Activated T-helper 1 cell treated with anti-CD3 and anti-CD28 coated beads, Interleukin-12 subunit alpha, Interleukin-12 subunit beta, Interleukin-2, Interleukin-4 antibody, amounts not matched to agents 30 ng/mL and 10 ng/mL and 1 ng/mL, durations not matched to agents 14 hours and 24 hours and 36 hours (primary cell): ENCODE measurements at regions not wholly inside any gene's neighbourhood (a gene's known extent, or its start where the extent isn't known, plus 50 kb on each side); places are given as distances from the start of the nearest gene placed in this dataset.

Experiments used
- DNase-seq: peaks from one replicate; pipeline ENCODE4 v3.0.0; 2021; ENCODE audit warnings: low spot score
- H3K27ac Mint-ChIP-seq: one replicate; pipeline ENCODE4 v1.8.0; 2021; ENCODE audit warnings: mild to moderate bottlenecking, mixed read lengths
- H3K27me3 Mint-ChIP-seq: one replicate; pipeline ENCODE4 v1.8.0; 2022; ENCODE audit warnings: mild to moderate bottlenecking, moderate library complexity, mixed read lengths; ENCODE audit not compliant: insufficient read depth
- H3K36me3 Mint-ChIP-seq: one replicate; pipeline ENCODE4 v1.8.0; 2021; ENCODE audit warnings: low read depth, mixed read lengths
- H3K4me1 Mint-ChIP-seq: one replicate; pipeline ENCODE4 v1.8.0; 2021; ENCODE audit warnings: low read depth, mixed read lengths
- H3K4me3 Mint-ChIP-seq: one replicate; pipeline ENCODE4 v1.8.0; 2021; ENCODE audit warnings: mild to moderate bottlenecking, moderate library complexity, mixed read lengths
- H3K9me3 Mint-ChIP-seq: one replicate; pipeline ENCODE4 v1.8.0; 2021; ENCODE audit warnings: mixed read lengths
- intact Hi-C: fragments of 100-400 bp; cut with micrococcal nuclease; formaldehyde crosslinking; loops from one replicate; pipeline ENCODE4 v1.15.1; 2024

GRCh38 chr4:110735686-110736085 is 112.8 kb upstream of the PITX2 start:
- Mint-ChIP-seq H3K4me3 (no peak overlapping the region), H3K27me3 (no peaks in the 10 kb centered on the region), H3K9me3 (no peaks in the 10 kb centered on the region), H3K27ac (no peak overlapping the region), H3K4me1 (no peaks in the 10 kb centered on the region), H3K36me3 (no peaks in the 10 kb centered on the region)
- no peak for DNase-seq
- intact Hi-C loops: no loop called here

GRCh38 chr4:110737931-110738330 is 115.1 kb upstream of the PITX2 start:
- no peaks in the 10 kb centered on the region for H3K27me3 Mint-ChIP-seq
- no peaks in the 10 kb centered on the region for H3K9me3 Mint-ChIP-seq
- H3K27ac Mint-ChIP-seq: no peak overlapping the region
- DNase-seq: no peak
- intact Hi-C loops: no loop called here
- H3K4me3 Mint-ChIP-seq: no peak overlapping the region
- H3K4me1 Mint-ChIP-seq: no peaks in the 10 kb centered on the region
- H3K36me3 Mint-ChIP-seq: no peaks in the 10 kb centered on the region

- Mint-ChIP-seq H3K27ac (no peak overlapping the region), H3K9me3 (no peaks in the 10 kb centered on the region), H3K4me1 (no peaks in the 10 kb centered on the region), H3K4me3 (no peak overlapping the region), H3K36me3 (no peaks in the 10 kb centered on the region), H3K27me3 (no peaks in the 10 kb centered on the region)
- no peak for DNase-seq
- intact Hi-C loops: no loop called here
Measured at GRCh38 chr4:110742143-110742542, 119.3 kb upstream of the PITX2 start.

GRCh38 chr4:110748071-110748470 is 125.2 kb upstream of the PITX2 start:
- H3K27ac Mint-ChIP-seq: no peak overlapping the region

GRCh38 chr4:110751183-110751582 is 128.3 kb upstream of the PITX2 start:
- Mint-ChIP-seq H3K9me3 (no peaks in the 10 kb centered on the region), H3K27ac (no peak overlapping the region), H3K4me1 (no peaks in the 10 kb centered on the region), H3K27me3 (no peaks in the 10 kb centered on the region), H3K36me3 (no peaks in the 10 kb centered on the region), H3K4me3 (no peak overlapping the region)
- intact Hi-C loops: no loop called here
- DNase-seq: no peak

More at GRCh38 chr4:110748071-110748470, 125.2 kb upstream of the PITX2 start:
- H3K4me3 Mint-ChIP-seq: no peak overlapping the region
- intact Hi-C loops: no loop called here
- no peaks in the 10 kb centered on the region for H3K9me3 Mint-ChIP-seq
- H3K36me3 Mint-ChIP-seq: no peaks in the 10 kb centered on the region
- no peak for DNase-seq
- no peaks in the 10 kb centered on the region for H3K27me3 Mint-ChIP-seq
- H3K4me1 Mint-ChIP-seq: no peaks in the 10 kb centered on the region

GRCh38 chr4:110751986-110752385 is 129.1 kb upstream of the PITX2 start:
- Mint-ChIP-seq H3K4me3 (no peak overlapping the region), H3K9me3 (no peaks in the 10 kb centered on the region), H3K36me3 (no peaks in the 10 kb centered on the region), H3K27ac (no peak overlapping the region), H3K4me1 (no peaks in the 10 kb centered on the region), H3K27me3 (no peaks in the 10 kb centered on the region)
- intact Hi-C loops: no loop called here
- no peak for DNase-seq

- no peak overlapping the region for H3K27ac Mint-ChIP-seq
- H3K4me3 Mint-ChIP-seq: no peak overlapping the region
- DNase-seq: no peak
- no peaks in the 10 kb centered on the region for H3K27me3 Mint-ChIP-seq
- no peaks in the 10 kb centered on the region for H3K36me3 Mint-ChIP-seq
- no peaks in the 10 kb centered on the region for H3K9me3 Mint-ChIP-seq
- intact Hi-C loops: no loop called here
- no peaks in the 10 kb centered on the region for H3K4me1 Mint-ChIP-seq
Measured at GRCh38 chr4:110753466-110753865, 130.6 kb upstream of the PITX2 start.

- Mint-ChIP-seq H3K4me1 (no peaks in the 10 kb centered on the region), H3K36me3 (no peaks in the 10 kb centered on the region), H3K27me3 (no peaks in the 10 kb centered on the region), H3K9me3 (no peaks in the 10 kb centered on the region), H3K4me3 (no peak overlapping the region), H3K27ac (no peak overlapping the region)
- DNase-seq: no peak
- intact Hi-C loops: no loop called here
Measured at GRCh38 chr4:110754716-110755115, 131.8 kb upstream of the PITX2 start.

GRCh38 chr4:110769578-110769977 is 146.7 kb upstream of the PITX2 start:
- Mint-ChIP-seq H3K36me3 (no peaks in the 10 kb centered on the region), H3K27ac (no peak overlapping the region), H3K27me3 (no peaks in the 10 kb centered on the region), H3K4me3 (no peak overlapping the region), H3K4me1 (no peaks in the 10 kb centered on the region), H3K9me3 (no peaks in the 10 kb centered on the region)
- DNase-seq: no peak
- intact Hi-C loops: no loop called here

- H3K9me3 Mint-ChIP-seq: no peaks in the 10 kb centered on the region
- no peaks in the 10 kb centered on the region for H3K4me1 Mint-ChIP-seq
- no peak overlapping the region for H3K27ac Mint-ChIP-seq
- no peaks in the 10 kb centered on the region for H3K36me3 Mint-ChIP-seq
- H3K4me3 Mint-ChIP-seq: no peak overlapping the region
- no peak for DNase-seq
- intact Hi-C loops: no loop called here
- H3K27me3 Mint-ChIP-seq: no peaks in the 10 kb centered on the region
Measured at GRCh38 chr4:110770353-110770752, 147.5 kb upstream of the PITX2 start.

GRCh38 chr4:110778521-110778920 is 155.6 kb upstream of the PITX2 start:
- H3K27me3 Mint-ChIP-seq: no peaks in the 10 kb centered on the region
- no peaks in the 10 kb centered on the region for H3K9me3 Mint-ChIP-seq
- intact Hi-C loops: no loop called here
- no peaks in the 10 kb centered on the region for H3K4me1 Mint-ChIP-seq
- H3K36me3 Mint-ChIP-seq: no peaks in the 10 kb centered on the region
- no peak for DNase-seq
- no peak overlapping the region for H3K27ac Mint-ChIP-seq
- no peak overlapping the region for H3K4me3 Mint-ChIP-seq

GRCh38 chr4:110780538-110780937 is 157.7 kb upstream of the PITX2 start:
- no peaks in the 10 kb centered on the region for H3K4me1 Mint-ChIP-seq
- no peak overlapping the region for H3K4me3 Mint-ChIP-seq
- no peaks in the 10 kb centered on the region for H3K36me3 Mint-ChIP-seq
- no peaks in the 10 kb centered on the region for H3K9me3 Mint-ChIP-seq
- intact Hi-C loops: no loop called here
- no peak for DNase-seq
- H3K27me3 Mint-ChIP-seq: no peaks in the 10 kb centered on the region
- no peak overlapping the region for H3K27ac Mint-ChIP-seq

GRCh38 chr4:110781944-110782343 is 159.1 kb upstream of the PITX2 start:
- no peak for DNase-seq
- Mint-ChIP-seq H3K9me3 (no peaks in the 10 kb centered on the region), H3K4me3 (no peak overlapping the region), H3K4me1 (no peaks in the 10 kb centered on the region), H3K27ac (no peak overlapping the region), H3K36me3 (no peaks in the 10 kb centered on the region), H3K27me3 (no peaks in the 10 kb centered on the region)
- intact Hi-C loops: no loop called here

GRCh38 chr4:110787109-110787508 is 164.2 kb upstream of the PITX2 start:
- Mint-ChIP-seq H3K4me1 (no peaks in the 10 kb centered on the region), H3K36me3 (no peaks in the 10 kb centered on the region), H3K9me3 (no peaks in the 10 kb centered on the region), H3K27ac (no peak overlapping the region), H3K4me3 (no peak overlapping the region), H3K27me3 (no peaks in the 10 kb centered on the region)
- intact Hi-C loops: no loop called here
- no peak for DNase-seq
